PC-9 (cell line): ENCODE measurements at regions not wholly inside any gene's neighbourhood (a gene's known extent, or its start where the extent isn't known, plus 50 kb on each side); places are given as distances from the start of the nearest gene placed in this dataset.
"Not testable (repeated sequence)": the region's sequence is repeated elsewhere in the genome, so short reads cannot be mapped to it uniquely, and the experiment has no call there.

Experiments
- CTCF ChIP-seq: fragments of 200-600 bp; sonication (generic); conservative IDR thresholded peaks from 2 replicates; pipeline ENCODE4 v1.6.1; 2017; ENCODE audit warnings: mixed run types, antibody characterized with exemption, mild to moderate bottlenecking, moderate library complexity
- EZH2 ChIP-seq: fragments of 200-600 bp; sonication (generic); IDR thresholded peaks from 2 replicates; pipeline ENCODE4 v1.8.0; 2017; ENCODE audit warnings: antibody characterized with exemption, low read depth

GRCh38 chr2:21790311-21790710, 666.5 kb downstream of the TDRD15 start:
- TF ChIP-seq EZH2, CTCF: not testable (repeated sequence)
